ENCODE measurements at regions not wholly inside any gene's neighbourhood (a gene's known extent, or its start where the extent isn't known, plus 50 kb on each side); places are given as distances from the start of the nearest gene placed in this dataset.
A peak's percentile ranks its signal among the peaks of the same experiment; 100 is the strongest.

DNA sequence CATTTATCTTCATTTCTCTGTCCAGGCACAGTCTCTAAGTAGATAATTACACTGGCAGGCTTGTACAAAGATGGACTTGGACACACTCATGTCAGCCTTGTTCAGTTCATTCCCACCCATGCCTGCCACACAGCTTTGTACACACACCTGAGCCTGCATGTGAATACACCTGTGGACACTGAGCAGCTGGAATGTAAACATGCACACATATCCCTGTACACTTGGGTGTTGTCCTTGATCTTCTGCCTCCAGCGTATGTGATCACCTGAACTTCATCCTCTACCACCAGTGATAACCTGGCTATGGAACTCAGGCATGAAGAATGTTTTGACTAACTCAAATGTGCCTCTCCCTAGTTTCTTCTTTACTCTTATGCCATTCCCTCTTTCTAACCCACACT lies 190.6 kb downstream of the DHX35 start:
- peak in 1 of 2 donors; percentile 15 for ATAC-seq
- DNase-seq (ENCODE audit: low spot score) = no peak
- Mint-ChIP-seq H3K9me3 (no peaks in the 10 kb centered on the region), H3K4me1 (ENCODE audit: low read depth in 2 of 2) (no peaks in the 10 kb centered on the region), H3K4me3 (no peak overlapping the region), H3K36me3 (no peaks in the 10 kb centered on the region), H3K27ac (no peak overlapping the region), H3K27me3 (peaks cover 6 to 30% of the 10 kb centered on the region in 2 donors)

GRCh38 chr20:39152126-39152525 lies 190.0 kb downstream of the DHX35 start:
- Mint-ChIP-seq H3K4me1 (ENCODE audit: low read depth in 2 of 2) (no peaks in the 10 kb centered on the region), H3K4me3 (no peak overlapping the region), H3K27ac (no peak overlapping the region), H3K36me3 (no peaks in the 10 kb centered on the region), H3K27me3 (peaks cover 6 to 34% of the 10 kb centered on the region in 2 donors), H3K9me3 (no peaks in the 10 kb centered on the region)
- DNase-seq (ENCODE audit: low spot score) (no peak), ATAC-seq (no peak)

GRCh38 chr20:39150501-39150900 lies 188.4 kb downstream of the DHX35 start:
- no peak overlapping the region for H3K27ac Mint-ChIP-seq
- DNase-seq (ENCODE audit: low spot score) (no peak), ATAC-seq (no peak)
- no peaks in the 10 kb centered on the region for H3K36me3 Mint-ChIP-seq
- H3K4me3 Mint-ChIP-seq = no peak overlapping the region
- peaks cover 3 to 31% of the 10 kb centered on the region in 2 donors for H3K27me3 Mint-ChIP-seq
- no peaks in the 10 kb centered on the region for H3K9me3 Mint-ChIP-seq
- H3K4me1 Mint-ChIP-seq (ENCODE audit: low read depth in 2 of 2) = no peaks in the 10 kb centered on the region

- peaks cover 0 to 2% of the 10 kb centered on the region in 2 donors for H3K4me1 Mint-ChIP-seq (ENCODE audit: low read depth in 2 of 2)
- ATAC-seq (no peak), DNase-seq (ENCODE audit: low spot score) (no peak)
- no peaks in the 10 kb centered on the region for H3K36me3 Mint-ChIP-seq
- H3K9me3 Mint-ChIP-seq = no peaks in the 10 kb centered on the region
- peaks cover 5 to 18% of the 10 kb centered on the region in 2 donors for H3K27me3 Mint-ChIP-seq
- no peak overlapping the region for H3K27ac Mint-ChIP-seq
- no peak overlapping the region for H3K4me3 Mint-ChIP-seq
Measured at GRCh38 chr20:39146394-39146793, 184.2 kb downstream of the DHX35 start.

GRCh38 chr20:39145921-39146320 lies 183.8 kb downstream of the DHX35 start:
- Mint-ChIP-seq H3K27ac (no peak overlapping the region), H3K27me3 (peaks cover 5 to 18% of the 10 kb centered on the region in 2 donors), H3K9me3 (no peaks in the 10 kb centered on the region), H3K36me3 (no peaks in the 10 kb centered on the region), H3K4me1 (ENCODE audit: low read depth in 2 of 2) (peaks cover 0 to 2% of the 10 kb centered on the region in 2 donors), H3K4me3 (no peak overlapping the region)
- no peak for ATAC-seq
- no peak for DNase-seq (ENCODE audit: low spot score)

DNA sequence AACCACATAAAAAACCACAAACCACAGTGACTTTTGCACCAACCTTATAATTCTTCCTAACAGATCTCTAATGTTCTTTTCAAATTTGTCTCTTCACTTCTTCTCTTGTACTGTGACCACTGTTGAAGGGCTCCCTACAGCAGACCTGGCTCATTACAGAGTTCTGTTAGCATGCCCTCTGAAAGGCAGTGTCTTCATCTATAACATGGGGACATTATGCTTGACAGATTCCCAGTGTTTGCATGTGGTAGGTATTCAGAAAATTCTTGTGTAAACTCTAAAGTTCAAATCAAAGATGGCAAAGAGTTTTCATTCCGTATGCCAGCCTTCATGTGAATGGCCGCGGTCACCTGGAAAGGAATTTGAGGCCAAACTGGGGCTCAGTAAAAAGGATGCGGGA lies 182.6 kb downstream of the DHX35 start:
- H3K27ac Mint-ChIP-seq = no peak overlapping the region
- H3K4me3 Mint-ChIP-seq = no peak overlapping the region
- DNase-seq (ENCODE audit: low spot score) (no peak), ATAC-seq (no peak)
- no peaks in the 10 kb centered on the region for H3K36me3 Mint-ChIP-seq
- H3K9me3 Mint-ChIP-seq = no peaks in the 10 kb centered on the region
- H3K4me1 Mint-ChIP-seq (ENCODE audit: low read depth in 2 of 2) = peaks cover 0 to 2% of the 10 kb centered on the region in 2 donors
- peaks cover 5 to 18% of the 10 kb centered on the region in 2 donors for H3K27me3 Mint-ChIP-seq

DNA sequence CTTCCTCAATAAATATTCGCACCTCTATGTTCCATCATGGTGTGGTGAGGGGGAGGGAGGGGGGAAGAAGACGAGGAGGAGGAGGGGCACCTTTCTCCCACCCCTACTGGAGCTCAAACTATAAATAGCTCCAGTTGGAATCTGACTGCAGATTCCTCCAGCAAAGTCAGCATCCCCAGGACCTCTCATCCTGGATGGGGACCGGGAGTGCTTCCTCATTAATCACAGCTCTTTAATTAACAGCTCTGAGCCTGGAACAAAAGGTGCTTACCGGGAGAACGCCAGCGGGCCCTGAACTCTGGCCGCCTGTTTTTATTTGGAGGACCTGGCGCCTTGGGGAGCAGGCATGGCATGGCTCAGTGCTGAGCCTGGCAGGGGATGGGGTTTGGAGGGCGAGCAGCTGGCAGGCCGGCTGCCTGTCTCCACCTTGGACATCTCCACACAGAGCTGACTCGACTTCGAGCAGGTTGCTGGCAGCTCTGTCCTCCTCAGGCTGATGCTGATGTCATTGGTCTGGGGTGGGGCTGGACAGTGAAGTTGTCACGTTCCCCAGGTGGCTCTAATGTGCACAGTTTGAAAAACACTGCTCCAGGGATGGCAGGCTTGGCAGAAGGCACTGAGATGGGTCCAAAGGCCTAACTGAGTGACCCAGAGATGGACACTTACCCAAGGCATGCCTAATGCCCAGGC lies 180.4 kb downstream of the DHX35 start:
- DNase-seq (ENCODE audit: low spot score) (no peak), ATAC-seq (no peak)
- no peak overlapping the region for H3K4me3 Mint-ChIP-seq
- H3K27ac Mint-ChIP-seq = no peak overlapping the region
- no peaks in the 10 kb centered on the region for H3K36me3 Mint-ChIP-seq
- H3K27me3 Mint-ChIP-seq = peaks cover 2 to 13% of the 10 kb centered on the region in 2 donors
- H3K9me3 Mint-ChIP-seq = no peaks in the 10 kb centered on the region
- peaks cover 0 to 2% of the 10 kb centered on the region in 2 donors for H3K4me1 Mint-ChIP-seq (ENCODE audit: low read depth in 2 of 2)

GRCh38 chr20:39137299-39137698 lies 175.2 kb downstream of the DHX35 start:
- DNase-seq (ENCODE audit: low spot score) (no peak), ATAC-seq (no peak)
- Mint-ChIP-seq H3K36me3 (no peaks in the 10 kb centered on the region), H3K9me3 (no peaks in the 10 kb centered on the region), H3K4me3 (no peak overlapping the region), H3K27ac (no peak overlapping the region), H3K4me1 (ENCODE audit: low read depth in 2 of 2) (no peaks in the 10 kb centered on the region), H3K27me3 (peaks cover 0 to 5% of the 10 kb centered on the region in 2 donors)

DNA sequence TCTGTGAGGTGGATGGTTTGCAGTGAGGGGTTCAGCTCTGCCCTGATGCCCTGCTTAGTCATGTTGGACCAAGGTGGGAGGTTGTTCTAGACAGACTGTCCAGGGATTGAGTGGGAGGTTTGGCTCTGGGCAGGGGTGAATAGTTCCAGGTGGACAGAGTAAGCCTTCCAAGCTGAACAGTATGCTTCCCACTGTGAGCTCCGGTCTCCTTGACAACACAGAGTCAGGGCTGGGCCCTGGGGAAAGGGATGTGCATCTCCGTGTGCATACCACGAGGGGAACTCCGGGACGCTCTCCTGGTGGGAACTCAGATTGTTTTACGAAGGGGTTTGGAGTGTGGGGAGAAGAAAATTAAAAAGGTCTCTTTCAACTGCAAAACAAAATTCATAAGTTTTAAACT lies 174.7 kb downstream of the DHX35 start:
- H3K9me3 Mint-ChIP-seq = no peaks in the 10 kb centered on the region

GRCh38 chr20:39135885-39136544 lies 173.9 kb downstream of the DHX35 start:
- peaks cover 0 to 10% of the 10 kb centered on the region in 2 donors for H3K27me3 Mint-ChIP-seq
- ATAC-seq (peak in 1 of 2 donors; percentile 6), DNase-seq (ENCODE audit: low spot score) (no peak)
- H3K36me3 Mint-ChIP-seq = no peaks in the 10 kb centered on the region
- no peaks in the 10 kb centered on the region for H3K4me1 Mint-ChIP-seq (ENCODE audit: low read depth in 2 of 2)
- H3K9me3 Mint-ChIP-seq = no peaks in the 10 kb centered on the region
- no peak overlapping the region for H3K27ac Mint-ChIP-seq
- no peak overlapping the region for H3K4me3 Mint-ChIP-seq

More for the DNA sequence above, 174.7 kb downstream of the DHX35 start:
- Mint-ChIP-seq H3K4me3 (no peak overlapping the region), H3K36me3 (no peaks in the 10 kb centered on the region), H3K27me3 (peaks cover 0 to 9% of the 10 kb centered on the region in 2 donors), H3K27ac (no peak overlapping the region), H3K4me1 (ENCODE audit: low read depth in 2 of 2) (no peaks in the 10 kb centered on the region)
- no peak for DNase-seq (ENCODE audit: low spot score)
- ATAC-seq = no peak

DNA sequence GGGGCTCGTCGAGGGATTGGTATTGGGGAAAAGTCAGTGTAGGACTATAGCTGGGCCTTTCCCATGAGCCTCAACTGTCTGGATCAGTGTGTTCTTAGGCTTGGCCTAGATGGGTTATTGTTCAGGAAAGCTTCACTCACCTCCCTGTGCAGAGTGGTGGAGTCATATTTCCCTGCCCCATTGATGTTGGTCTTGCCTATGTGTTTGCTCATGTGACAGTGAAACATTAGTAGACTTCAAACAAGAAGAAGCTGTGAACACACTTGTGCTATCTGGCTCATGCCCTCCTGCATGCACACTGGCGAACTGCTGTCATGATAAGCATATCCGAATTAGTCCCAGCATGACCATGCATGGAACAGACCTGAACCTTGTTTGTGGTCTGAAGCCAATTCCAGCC lies 171.1 kb downstream of the DHX35 start:
- peaks cover 0 to 12% of the 10 kb centered on the region in 2 donors for H3K27me3 Mint-ChIP-seq
- DNase-seq (ENCODE audit: low spot score) (no peak), ATAC-seq (no peak)
- H3K27ac Mint-ChIP-seq = no peak overlapping the region
- H3K36me3 Mint-ChIP-seq = no peaks in the 10 kb centered on the region
- no peak overlapping the region for H3K4me3 Mint-ChIP-seq
- H3K9me3 Mint-ChIP-seq = no peaks in the 10 kb centered on the region
- no peaks in the 10 kb centered on the region for H3K4me1 Mint-ChIP-seq (ENCODE audit: low read depth in 2 of 2)

- H3K9me3 Mint-ChIP-seq = no peaks in the 10 kb centered on the region
- no peaks in the 10 kb centered on the region for H3K36me3 Mint-ChIP-seq
- H3K4me3 Mint-ChIP-seq = no peak overlapping the region
- ATAC-seq (no peak), DNase-seq (ENCODE audit: low spot score) (no peak)
- no peaks in the 10 kb centered on the region for H3K4me1 Mint-ChIP-seq (ENCODE audit: low read depth in 2 of 2)
- no peak overlapping the region for H3K27ac Mint-ChIP-seq
- peaks cover 0 to 15% of the 10 kb centered on the region in 2 donors for H3K27me3 Mint-ChIP-seq
Measured at GRCh38 chr20:39132511-39132910, 170.4 kb downstream of the DHX35 start.

DNA sequence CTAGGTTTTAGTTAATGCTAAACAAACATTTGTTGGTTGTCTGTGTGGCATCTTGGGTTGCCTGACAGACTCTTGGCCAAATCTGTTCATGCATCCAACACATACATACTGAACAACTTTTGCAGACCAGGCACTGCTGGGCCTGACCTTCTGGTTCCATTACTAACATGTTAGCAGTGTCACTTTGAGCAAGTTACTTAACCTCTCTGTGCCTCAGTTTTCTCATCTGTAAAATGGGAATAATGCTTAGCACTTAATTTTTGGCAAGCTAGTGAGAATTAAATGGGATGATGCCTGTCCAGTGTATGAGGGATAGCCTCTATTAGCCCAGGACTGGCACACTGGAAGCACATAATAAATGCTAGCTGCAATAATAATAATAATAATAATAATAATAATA lies 169.9 kb downstream of the DHX35 start:
- no peak for ATAC-seq
- Mint-ChIP-seq H3K36me3 (no peaks in the 10 kb centered on the region), H3K4me3 (no peak overlapping the region), H3K4me1 (ENCODE audit: low read depth in 2 of 2) (no peaks in the 10 kb centered on the region), H3K9me3 (no peaks in the 10 kb centered on the region), H3K27ac (no peak overlapping the region), H3K27me3 (peaks cover 0 to 11% of the 10 kb centered on the region in 2 donors)
- no peak for DNase-seq (ENCODE audit: low spot score)

DNA sequence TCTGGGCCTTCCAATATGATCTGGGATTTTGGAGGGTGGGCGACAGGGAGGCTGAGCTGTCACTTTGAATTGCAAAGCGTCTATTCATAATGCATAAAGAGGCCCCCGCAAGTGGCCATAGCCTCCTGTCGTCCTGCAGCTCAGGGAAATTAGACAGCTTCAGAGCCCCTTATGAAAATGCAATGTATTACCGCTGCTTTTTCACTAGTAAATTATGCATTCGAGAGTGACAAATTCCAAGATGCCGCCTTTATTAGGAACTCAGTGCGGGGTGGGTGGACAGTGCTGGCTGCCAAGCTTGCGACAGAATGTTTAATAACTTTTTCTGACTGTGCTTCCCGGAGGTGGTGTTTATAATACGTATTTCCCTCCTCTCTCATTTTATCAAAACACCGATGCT lies 168.5 kb downstream of the DHX35 start:
- Mint-ChIP-seq H3K9me3 (no peaks in the 10 kb centered on the region), H3K27me3 (peaks cover 0 to 11% of the 10 kb centered on the region in 2 donors), H3K27ac (no peak overlapping the region), H3K36me3 (no peaks in the 10 kb centered on the region), H3K4me3 (no peak overlapping the region), H3K4me1 (ENCODE audit: low read depth in 2 of 2) (no peaks in the 10 kb centered on the region)
- ATAC-seq (no peak), DNase-seq (ENCODE audit: low spot score) (no peak)

Data from natural killer cell treated with Interleukin-12 subunit alpha and Interleukin-12 subunit beta and Interleukin-15 and Interleukin-18, amount 100 ng/mL, for 72 hours (primary cell).